H9 (cell line): ENCODE measurements at regions not wholly inside any gene's neighbourhood (a gene's known extent, or its start where the extent isn't known, plus 50 kb on each side); places are given as distances from the start of the nearest gene placed in this dataset.

Experiments used
- DNase-seq: peaks from one replicate; pipeline ENCODE4 v3.0.0-alpha.2; 2017
- H2AFZ ChIP-seq: one replicate; pipeline ENCODE4 v1.6.1; 2013; ENCODE audit warnings: mild to moderate bottlenecking, low read length, control low read depth, moderate library complexity
- H2AK5ac ChIP-seq: 2 replicates; pipeline ENCODE4 v1.6.1; 2013; ENCODE audit warnings: low read length, control low read depth, mixed read lengths; ENCODE audit not compliant: insufficient read length
- H2BK120ac ChIP-seq: one replicate; pipeline ENCODE4 v1.6.1; 2013; ENCODE audit warnings: low read depth, mild to moderate bottlenecking, low read length, control low read depth, inconsistent platforms; ENCODE audit not compliant: poor library complexity, severe bottlenecking
- H2BK12ac ChIP-seq: 2 replicates; pipeline ENCODE4 v1.6.1; 2013; ENCODE audit warnings: low read length, control low read depth, mixed read lengths, low read depth; ENCODE audit not compliant: insufficient read length
- H2BK15ac ChIP-seq: 2 replicates; pipeline ENCODE4 v1.6.1; 2013; ENCODE audit warnings: low read depth, low read length, control low read depth
- H2BK20ac ChIP-seq: one replicate; pipeline ENCODE4 v1.6.1; 2013; ENCODE audit warnings: low read depth, mild to moderate bottlenecking, low read length, control low read depth, inconsistent platforms; ENCODE audit not compliant: poor library complexity, severe bottlenecking
- H2BK5ac ChIP-seq: 2 replicates; pipeline ENCODE4 v1.6.1; 2013; ENCODE audit warnings: low read length, control low read depth, mixed read lengths; ENCODE audit not compliant: insufficient read length
- H3K14ac ChIP-seq: 2 replicates; pipeline ENCODE4 v1.6.1; 2013; ENCODE audit warnings: low read length, control low read depth; ENCODE audit not compliant: insufficient read depth
- H3K18ac ChIP-seq: 2 replicates; pipeline ENCODE4 v1.6.1; 2013; ENCODE audit warnings: low read depth, mild to moderate bottlenecking, mixed read lengths, low read length, control low read depth; ENCODE audit not compliant: insufficient read length
- H3K23ac ChIP-seq: 2 replicates; pipeline ENCODE4 v1.6.1; 2013; ENCODE audit warnings: low read length, control low read depth, mixed read lengths, low read depth; ENCODE audit not compliant: insufficient read length
- H3K23me2 ChIP-seq: 2 replicates; pipeline ENCODE4 v1.6.1; 2013; ENCODE audit warnings: low read depth, mild to moderate bottlenecking, mixed read lengths, low read length, control low read depth; ENCODE audit not compliant: insufficient read length, poor library complexity, severe bottlenecking
- H3K27ac ChIP-seq: 2 replicates; pipeline ENCODE4 v1.5.1; 2013; ENCODE audit warnings: low read length, control low read depth, mixed read lengths, low read depth; ENCODE audit not compliant: insufficient read length
- H3K27me3 ChIP-seq: 2 replicates; pipeline ENCODE4 v1.6.1; 2013; ENCODE audit warnings: low read length, control low read depth, inconsistent platforms; ENCODE audit not compliant: insufficient read depth
- H3K4ac ChIP-seq: 2 replicates; pipeline ENCODE4 v1.6.1; 2013; ENCODE audit warnings: low read depth, mild to moderate bottlenecking, control low read depth, inconsistent platforms, low read length, moderate library complexity
- H3K4me1 ChIP-seq: 2 replicates; pipeline ENCODE4 v1.6.1; 2013; ENCODE audit warnings: low read length, control low read depth, inconsistent platforms; ENCODE audit not compliant: insufficient read depth
- H3K4me2 ChIP-seq: 2 replicates; pipeline ENCODE4 v1.6.1; 2013; ENCODE audit warnings: low read length, control low read depth, mixed read lengths; ENCODE audit not compliant: insufficient read length, insufficient read depth
- H3K56ac ChIP-seq: 2 replicates; pipeline ENCODE4 v1.6.1; 2013; ENCODE audit warnings: low read depth, mild to moderate bottlenecking, mixed read lengths, low read length, control low read depth; ENCODE audit not compliant: insufficient read length
- H3K79me1 ChIP-seq: 2 replicates; pipeline ENCODE4 v1.6.1; 2013; ENCODE audit warnings: low read depth, mild to moderate bottlenecking, moderate library complexity, low read length, control low read depth, inconsistent platforms; ENCODE audit not compliant: insufficient read depth, poor library complexity, severe bottlenecking
- H3K79me2 ChIP-seq: 2 replicates; pipeline ENCODE4 v1.6.1; 2013; ENCODE audit warnings: low read length, control low read depth, inconsistent platforms; ENCODE audit not compliant: insufficient read depth
- H3K9ac ChIP-seq: 2 replicates; pipeline ENCODE4 v1.6.1; 2013; ENCODE audit warnings: low read length, control low read depth, mixed read lengths; ENCODE audit not compliant: insufficient read length; ENCODE audit errors: extremely low read depth
- H3K9me3 ChIP-seq: one replicate; pipeline ENCODE4 v1.6.1; 2013; ENCODE audit warnings: low read depth, low read length, inconsistent platforms; ENCODE audit not compliant: control insufficient read depth
- H3T11ph ChIP-seq: one replicate; pipeline ENCODE4 v1.6.1; 2013; ENCODE audit warnings: mild to moderate bottlenecking, low read length, control low read depth, inconsistent platforms
- H4K20me1 ChIP-seq: one replicate; pipeline ENCODE4 v1.6.1; 2013; ENCODE audit not compliant: control insufficient read depth, insufficient read length, insufficient read depth
- H4K5ac ChIP-seq: 2 replicates; pipeline ENCODE4 v1.6.1; 2013; ENCODE audit warnings: low read depth, mild to moderate bottlenecking, mixed read lengths, low read length, control low read depth; ENCODE audit not compliant: insufficient read length
- H4K8ac ChIP-seq: replicated peaks from 2 replicates; pipeline ENCODE4 v1.6.1; 2013; ENCODE audit warnings: low read length, control low read depth, mixed read lengths, low read depth; ENCODE audit not compliant: insufficient read length
- H4K91ac ChIP-seq: 2 replicates; pipeline ENCODE4 v1.6.1; 2013; ENCODE audit warnings: low read depth, mild to moderate bottlenecking, moderate library complexity, mixed read lengths, low read length, control low read depth; ENCODE audit not compliant: insufficient read length
- H3K27ac Mint-ChIP-seq, 3 experiments: 2 replicates in 2 of 3; 3 replicates in 1 of 3; pipeline ENCODE4 v1.8.0; 2020 to 2021; ENCODE audit warnings: mixed read lengths in 3 of 3, mild to moderate bottlenecking in 1 of 3, moderate library complexity in 1 of 3
- H3K27me3 Mint-ChIP-seq: 2 replicates; pipeline ENCODE4 v1.8.0; 2021; ENCODE audit warnings: low read depth, mild to moderate bottlenecking, moderate library complexity, mixed read lengths
- H3K36me3 Mint-ChIP-seq, 3 experiments: 2 replicates in 2 of 3; 3 replicates in 1 of 3; pipeline ENCODE4 v1.8.0; 2020 to 2021; ENCODE audit warnings: low read depth in 3 of 3, mixed read lengths in 3 of 3; ENCODE audit not compliant: insufficient read depth in 1 of 3
- H3K4me1 Mint-ChIP-seq, 2 experiments: 2 replicates each; pipeline ENCODE4 v1.8.0; 2020; ENCODE audit warnings: mixed read lengths in 2 of 2
- H3K4me3 Mint-ChIP-seq, 2 experiments: 2 replicates in 1 of 2; 3 replicates in 1 of 2; pipeline ENCODE4 v1.8.0; 2020 to 2021; ENCODE audit warnings: mild to moderate bottlenecking in 2 of 2, mixed read lengths in 2 of 2, moderate library complexity in 1 of 2
- H3K9me3 Mint-ChIP-seq, 2 experiments: 2 replicates in 1 of 2; 3 replicates in 1 of 2; pipeline ENCODE4 v1.8.0; 2020; ENCODE audit warnings: mild to moderate bottlenecking in 2 of 2, mixed read lengths in 2 of 2, moderate library complexity in 1 of 2
- WGBS: extraction: QIAGEN DNeasy Blood & Tissue Kit; methylation state at CpG from one replicate; pipeline ENCODE4 v1.1.7; 2013; ENCODE audit warnings: missing lambda C conversion rate, low lambda C conversion rate, mixed read lengths; ENCODE audit not compliant: insufficient read length; ENCODE audit errors: extremely low coverage; 5-methylcytosine and 5-hydroxymethylcytosine counted together
- TF ChIP-seq, protein P1 (sequence below): fragments of 200-600 bp; sonication (generic); conservative IDR thresholded peaks from 3 replicates; pipeline ENCODE4 v1.8.0; 2021; ENCODE audit warnings: antibody characterized with exemption, mild to moderate bottlenecking

DNA sequence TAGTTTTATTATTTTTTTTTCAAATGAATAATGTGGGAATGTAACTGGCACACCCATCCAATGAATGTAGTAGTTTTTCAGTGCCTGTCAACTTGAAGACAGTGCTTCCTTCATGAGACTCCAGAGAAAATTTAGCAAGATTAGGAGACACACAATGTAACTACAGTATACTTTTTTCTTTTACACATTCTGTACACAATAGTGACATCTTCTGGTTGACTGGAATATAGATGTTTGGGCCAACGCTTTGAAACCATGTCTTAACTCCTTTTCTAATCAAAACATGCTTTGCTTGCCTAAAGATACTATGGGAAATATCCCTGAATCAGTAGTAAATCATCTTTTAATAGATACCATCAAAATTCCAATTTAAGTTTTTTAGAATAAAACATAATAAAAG is 229.5 kb upstream of the ZC3H15 start:
- no peaks in the 10 kb centered on the region for H4K20me1 ChIP-seq
- Mint-ChIP-seq H3K9me3 (peaks cover 3 to 11% of the 10 kb centered on the region in 2 experiments; a peak in 2 of 5 replicates), H3K36me3 (peaks cover 3 to 11% (median 5%) of the 10 kb centered on the region in 3 experiments; a peak in 5 of 7 replicates), H3K4me1 (peaks cover 13% of the 10 kb centered on the region in 2 experiments), H3K27ac (peak overlapping the region in 2 of 3 experiments; percentile 93 to 98; a peak in 4 of 7 replicates), H3K27me3 (no peaks in the 10 kb centered on the region), H3K4me3 (no peak overlapping the region)
- no peak overlapping the region for H3K27ac ChIP-seq
- DNase-seq = no peak
- H2BK15ac ChIP-seq = no peak overlapping the region
- no peak overlapping the region for H2BK20ac ChIP-seq
- H3K56ac ChIP-seq = no peak overlapping the region
- no peak overlapping the region for H3K4ac ChIP-seq
- no peaks in the 10 kb centered on the region for H3K9me3 ChIP-seq
- no peaks in the 10 kb centered on the region for H3K79me2 ChIP-seq
- no peak overlapping the region for H2AFZ ChIP-seq
- H3K27me3 ChIP-seq = no peaks in the 10 kb centered on the region
- no peak overlapping the region for H3T11ph ChIP-seq
- H2BK5ac ChIP-seq = no peak overlapping the region
- no peak overlapping the region for H3K4me2 ChIP-seq
- no CpG with 5 or more reads among the region's 1 CpG for WGBS
- no peak overlapping the region for H3K14ac ChIP-seq
- no peaks in the 10 kb centered on the region for H3K79me1 ChIP-seq
- no peaks in the 10 kb centered on the region for H3K23me2 ChIP-seq
- no peak overlapping the region for H4K8ac ChIP-seq
- no peak overlapping the region for H2AK5ac ChIP-seq
- H3K9ac ChIP-seq = no peak overlapping the region
- H3K23ac ChIP-seq = no peak overlapping the region
- TF ChIP-seq, protein P1, sequence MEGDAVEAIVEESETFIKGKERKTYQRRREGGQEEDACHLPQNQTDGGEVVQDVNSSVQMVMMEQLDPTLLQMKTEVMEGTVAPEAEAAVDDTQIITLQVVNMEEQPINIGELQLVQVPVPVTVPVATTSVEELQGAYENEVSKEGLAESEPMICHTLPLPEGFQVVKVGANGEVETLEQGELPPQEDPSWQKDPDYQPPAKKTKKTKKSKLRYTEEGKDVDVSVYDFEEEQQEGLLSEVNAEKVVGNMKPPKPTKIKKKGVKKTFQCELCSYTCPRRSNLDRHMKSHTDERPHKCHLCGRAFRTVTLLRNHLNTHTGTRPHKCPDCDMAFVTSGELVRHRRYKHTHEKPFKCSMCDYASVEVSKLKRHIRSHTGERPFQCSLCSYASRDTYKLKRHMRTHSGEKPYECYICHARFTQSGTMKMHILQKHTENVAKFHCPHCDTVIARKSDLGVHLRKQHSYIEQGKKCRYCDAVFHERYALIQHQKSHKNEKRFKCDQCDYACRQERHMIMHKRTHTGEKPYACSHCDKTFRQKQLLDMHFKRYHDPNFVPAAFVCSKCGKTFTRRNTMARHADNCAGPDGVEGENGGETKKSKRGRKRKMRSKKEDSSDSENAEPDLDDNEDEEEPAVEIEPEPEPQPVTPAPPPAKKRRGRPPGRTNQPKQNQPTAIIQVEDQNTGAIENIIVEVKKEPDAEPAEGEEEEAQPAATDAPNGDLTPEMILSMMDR = peak; percentile 68
- no peak overlapping the region for H4K5ac ChIP-seq
- no peak overlapping the region for H4K91ac ChIP-seq
- H2BK12ac ChIP-seq = no peak overlapping the region
- no peak overlapping the region for H3K18ac ChIP-seq
- H2BK120ac ChIP-seq = no peak overlapping the region
- H3K4me1 ChIP-seq = no peaks in the 10 kb centered on the region
